ENCODE measurements at regions not wholly inside any gene's neighbourhood (a gene's known extent, or its start where the extent isn't known, plus 50 kb on each side); places are given as distances from the start of the nearest gene placed in this dataset.

DNA sequence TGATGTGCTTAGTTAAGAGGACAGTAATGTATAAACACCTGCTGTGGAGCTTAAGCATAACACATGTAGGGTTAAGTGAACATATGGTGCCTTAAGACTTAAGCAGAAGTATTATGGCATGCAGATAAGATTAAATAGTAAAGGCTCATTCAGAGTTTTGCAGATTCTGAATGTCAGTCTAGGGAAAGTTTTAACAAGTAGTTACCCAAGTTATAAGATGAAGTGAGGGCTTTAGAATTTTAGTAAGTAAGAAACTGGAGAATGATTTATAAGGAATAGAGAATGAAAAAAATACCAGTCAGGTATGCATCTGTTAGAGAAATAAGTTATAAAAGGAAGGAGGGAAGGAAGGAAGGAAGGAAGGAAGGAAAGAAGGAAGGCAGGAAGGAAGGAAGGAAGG, 902.1 kb downstream of the TRAM1L1 start:
- TF ChIP-seq, protein P1, sequence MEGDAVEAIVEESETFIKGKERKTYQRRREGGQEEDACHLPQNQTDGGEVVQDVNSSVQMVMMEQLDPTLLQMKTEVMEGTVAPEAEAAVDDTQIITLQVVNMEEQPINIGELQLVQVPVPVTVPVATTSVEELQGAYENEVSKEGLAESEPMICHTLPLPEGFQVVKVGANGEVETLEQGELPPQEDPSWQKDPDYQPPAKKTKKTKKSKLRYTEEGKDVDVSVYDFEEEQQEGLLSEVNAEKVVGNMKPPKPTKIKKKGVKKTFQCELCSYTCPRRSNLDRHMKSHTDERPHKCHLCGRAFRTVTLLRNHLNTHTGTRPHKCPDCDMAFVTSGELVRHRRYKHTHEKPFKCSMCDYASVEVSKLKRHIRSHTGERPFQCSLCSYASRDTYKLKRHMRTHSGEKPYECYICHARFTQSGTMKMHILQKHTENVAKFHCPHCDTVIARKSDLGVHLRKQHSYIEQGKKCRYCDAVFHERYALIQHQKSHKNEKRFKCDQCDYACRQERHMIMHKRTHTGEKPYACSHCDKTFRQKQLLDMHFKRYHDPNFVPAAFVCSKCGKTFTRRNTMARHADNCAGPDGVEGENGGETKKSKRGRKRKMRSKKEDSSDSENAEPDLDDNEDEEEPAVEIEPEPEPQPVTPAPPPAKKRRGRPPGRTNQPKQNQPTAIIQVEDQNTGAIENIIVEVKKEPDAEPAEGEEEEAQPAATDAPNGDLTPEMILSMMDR (IDR thresholded peaks at IDR 0.05): no peak
- no peak for TF ChIP-seq EP300 (IDR thresholded peaks at IDR 0.05)
